Nephron progenitor cell (in vitro differentiated cells): ENCODE measurements at regions not wholly inside any gene's neighbourhood (a gene's known extent, or its start where the extent isn't known, plus 50 kb on each side); places are given as distances from the start of the nearest gene placed in this dataset.

ENCODE experiments used
- DNase-seq: peaks from one replicate; pipeline ENCODE4 v3.0.0; 2021
- H3K27ac Mint-ChIP-seq: 2 replicates; pipeline ENCODE4 v1.8.0; 2021; ENCODE audit warnings: mild to moderate bottlenecking, moderate library complexity, mixed read lengths
- H3K27me3 Mint-ChIP-seq: 2 replicates; pipeline ENCODE4 v1.8.0; 2021; ENCODE audit warnings: mild to moderate bottlenecking, low read depth, mixed read lengths; ENCODE audit not compliant: poor library complexity
- H3K36me3 Mint-ChIP-seq: 2 replicates; pipeline ENCODE4 v1.8.0; 2021; ENCODE audit warnings: low read depth, mixed read lengths
- H3K4me1 Mint-ChIP-seq: 2 replicates; pipeline ENCODE4 v1.8.0; 2021; ENCODE audit warnings: mixed read lengths
- H3K4me3 Mint-ChIP-seq: 2 replicates; pipeline ENCODE4 v1.8.0; 2021; ENCODE audit warnings: mild to moderate bottlenecking, moderate library complexity, mixed read lengths
- H3K9me3 Mint-ChIP-seq: 2 replicates; pipeline ENCODE4 v1.8.0; 2021; ENCODE audit warnings: mild to moderate bottlenecking, moderate library complexity, mixed read lengths
- TF ChIP-seq, protein P1 (sequence below): fragments of 200-600 bp; sonication (generic); IDR thresholded peaks from 2 replicates; pipeline ENCODE4 v1.5.0; 2021; ENCODE audit warnings: antibody characterized with exemption

DNA sequence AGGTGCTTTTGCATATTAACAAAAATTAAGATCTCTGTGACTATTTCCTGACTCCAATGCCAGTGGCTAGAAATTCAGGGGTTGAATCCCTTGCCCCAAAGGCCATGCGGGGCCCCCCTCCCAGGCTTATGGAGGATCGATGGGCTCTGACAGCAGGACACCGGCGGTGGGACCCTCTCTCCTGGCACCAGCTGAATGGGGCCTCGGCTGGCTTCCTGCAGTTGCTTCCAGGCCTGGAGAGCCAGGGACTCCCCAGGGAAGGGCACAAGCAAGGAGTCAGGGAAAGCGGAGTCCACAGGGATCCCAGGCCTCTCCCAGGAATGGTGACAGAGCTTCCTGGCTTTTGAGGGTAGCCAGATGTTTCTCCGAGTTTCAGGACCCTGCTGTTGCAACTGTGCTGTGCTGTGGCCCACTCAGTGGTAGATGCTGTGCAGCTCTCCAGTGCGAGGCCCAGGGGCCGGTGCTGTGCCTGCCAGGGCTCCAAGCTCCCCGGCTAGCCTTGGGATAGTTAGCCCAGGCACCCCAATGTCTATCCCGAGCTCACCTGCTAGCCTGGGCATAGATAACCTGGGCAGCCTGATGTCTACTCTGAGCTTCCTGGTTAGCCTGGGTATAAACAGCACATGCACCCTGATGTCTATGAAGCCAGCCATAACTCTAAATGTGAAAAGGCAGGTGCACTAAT lies 372.6 kb downstream of the SHANK2 start:
- no peak for DNase-seq
- Mint-ChIP-seq H3K27me3 (peaks cover 10% of the 10 kb centered on the region), H3K9me3 (no peaks in the 10 kb centered on the region), H3K4me1 (peaks cover 30% of the 10 kb centered on the region), H3K4me3 (no peak overlapping the region), H3K27ac (no peak overlapping the region), H3K36me3 (no peaks in the 10 kb centered on the region)
- TF ChIP-seq, protein P1, sequence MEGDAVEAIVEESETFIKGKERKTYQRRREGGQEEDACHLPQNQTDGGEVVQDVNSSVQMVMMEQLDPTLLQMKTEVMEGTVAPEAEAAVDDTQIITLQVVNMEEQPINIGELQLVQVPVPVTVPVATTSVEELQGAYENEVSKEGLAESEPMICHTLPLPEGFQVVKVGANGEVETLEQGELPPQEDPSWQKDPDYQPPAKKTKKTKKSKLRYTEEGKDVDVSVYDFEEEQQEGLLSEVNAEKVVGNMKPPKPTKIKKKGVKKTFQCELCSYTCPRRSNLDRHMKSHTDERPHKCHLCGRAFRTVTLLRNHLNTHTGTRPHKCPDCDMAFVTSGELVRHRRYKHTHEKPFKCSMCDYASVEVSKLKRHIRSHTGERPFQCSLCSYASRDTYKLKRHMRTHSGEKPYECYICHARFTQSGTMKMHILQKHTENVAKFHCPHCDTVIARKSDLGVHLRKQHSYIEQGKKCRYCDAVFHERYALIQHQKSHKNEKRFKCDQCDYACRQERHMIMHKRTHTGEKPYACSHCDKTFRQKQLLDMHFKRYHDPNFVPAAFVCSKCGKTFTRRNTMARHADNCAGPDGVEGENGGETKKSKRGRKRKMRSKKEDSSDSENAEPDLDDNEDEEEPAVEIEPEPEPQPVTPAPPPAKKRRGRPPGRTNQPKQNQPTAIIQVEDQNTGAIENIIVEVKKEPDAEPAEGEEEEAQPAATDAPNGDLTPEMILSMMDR: no peak

DNA sequence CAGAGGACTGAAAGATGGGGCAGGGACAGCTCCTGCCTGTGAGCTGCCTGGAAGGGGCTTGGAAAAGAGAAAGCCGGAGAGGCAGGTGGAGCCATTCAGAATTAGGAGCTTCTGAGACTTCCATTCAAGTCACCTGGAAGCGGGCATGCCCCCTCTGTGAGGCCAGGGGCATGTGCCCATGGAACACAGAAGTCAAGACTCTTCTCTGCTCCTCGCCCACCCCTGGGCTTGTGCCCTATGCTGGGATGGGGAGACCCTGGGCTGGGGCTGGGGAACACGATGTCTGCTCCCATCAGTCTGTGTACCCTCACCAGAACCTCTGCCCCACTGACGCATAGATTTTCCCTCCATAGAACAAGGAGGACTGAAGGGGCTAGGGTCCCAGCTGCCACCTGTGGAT lies 372.0 kb downstream of the SHANK2 start:
- Mint-ChIP-seq H3K36me3 (no peaks in the 10 kb centered on the region), H3K27me3 (peaks cover 10% of the 10 kb centered on the region), H3K4me1 (peaks cover 34% of the 10 kb centered on the region), H3K9me3 (no peaks in the 10 kb centered on the region), H3K4me3 (no peak overlapping the region), H3K27ac (no peak overlapping the region)
- TF ChIP-seq, protein P1: no peak
- no peak for DNase-seq

DNA sequence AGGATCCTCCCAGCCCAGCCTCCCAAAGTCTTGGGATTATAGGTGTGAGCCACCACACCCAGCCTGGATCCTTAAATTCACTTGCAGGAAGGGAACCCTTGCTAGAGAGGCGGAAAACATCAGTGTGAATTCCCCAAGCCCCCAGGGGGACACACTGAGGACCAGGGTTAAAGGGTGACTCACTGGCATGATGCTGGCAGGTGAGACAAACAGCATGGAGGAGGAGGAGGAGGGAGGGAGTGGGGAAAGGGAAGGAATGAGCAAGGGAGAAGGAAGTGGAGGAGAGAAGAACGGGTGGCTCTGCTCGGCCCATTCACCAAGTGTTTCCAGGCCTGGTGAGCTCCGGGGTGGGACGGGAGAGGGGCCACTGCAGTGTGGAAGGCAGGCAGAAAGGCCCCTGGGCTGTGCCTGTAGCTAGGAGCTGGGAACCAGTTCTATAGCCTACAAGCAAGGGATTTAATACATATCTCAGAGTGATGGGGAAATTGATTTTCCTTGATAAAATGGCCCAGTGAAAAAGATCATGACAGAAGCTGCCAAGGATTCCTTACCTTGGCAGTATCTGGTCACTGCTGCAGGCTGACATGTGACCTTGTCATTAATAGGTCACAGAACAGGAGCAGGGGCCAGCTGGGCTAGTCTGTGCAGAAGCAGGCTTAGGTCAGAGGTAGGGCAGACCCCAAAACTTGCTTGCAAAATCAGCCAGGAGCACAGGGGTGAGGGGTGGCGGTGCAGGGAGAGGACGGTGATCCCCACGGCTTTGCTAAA lies 370.2 kb downstream of the SHANK2 start:
- TF ChIP-seq, protein P1: no peak
- Mint-ChIP-seq H3K27ac (no peak overlapping the region), H3K9me3 (no peaks in the 10 kb centered on the region), H3K27me3 (peaks cover 10% of the 10 kb centered on the region), H3K4me3 (no peak overlapping the region), H3K36me3 (no peaks in the 10 kb centered on the region), H3K4me1 (peaks cover 45% of the 10 kb centered on the region)
- no peak for DNase-seq

DNA sequence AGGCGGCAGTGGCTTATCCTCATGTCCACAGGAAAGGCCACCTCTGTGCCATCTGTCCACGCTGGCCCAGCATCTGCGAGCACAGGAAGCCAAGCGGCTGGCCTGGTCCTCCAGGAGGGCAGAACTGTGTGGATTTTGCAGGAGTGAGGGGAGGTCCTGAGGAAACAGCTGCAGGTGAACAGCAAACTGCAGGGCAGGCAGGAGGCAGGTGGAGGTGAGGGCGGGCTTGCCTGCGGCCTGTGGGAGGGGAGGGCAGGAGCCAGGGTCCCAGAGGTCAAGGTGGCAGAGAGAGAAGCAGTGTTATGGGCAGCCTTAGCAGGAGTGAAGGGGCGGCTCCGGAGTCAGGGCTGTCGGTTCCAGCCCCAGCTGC lies 369.7 kb downstream of the SHANK2 start:
- no peak for DNase-seq
- Mint-ChIP-seq H3K27ac (no peak overlapping the region), H3K36me3 (no peaks in the 10 kb centered on the region), H3K4me1 (peaks cover 39% of the 10 kb centered on the region), H3K4me3 (no peak overlapping the region), H3K9me3 (no peaks in the 10 kb centered on the region), H3K27me3 (peaks cover 13% of the 10 kb centered on the region)
- TF ChIP-seq, protein P1: no peak

DNA sequence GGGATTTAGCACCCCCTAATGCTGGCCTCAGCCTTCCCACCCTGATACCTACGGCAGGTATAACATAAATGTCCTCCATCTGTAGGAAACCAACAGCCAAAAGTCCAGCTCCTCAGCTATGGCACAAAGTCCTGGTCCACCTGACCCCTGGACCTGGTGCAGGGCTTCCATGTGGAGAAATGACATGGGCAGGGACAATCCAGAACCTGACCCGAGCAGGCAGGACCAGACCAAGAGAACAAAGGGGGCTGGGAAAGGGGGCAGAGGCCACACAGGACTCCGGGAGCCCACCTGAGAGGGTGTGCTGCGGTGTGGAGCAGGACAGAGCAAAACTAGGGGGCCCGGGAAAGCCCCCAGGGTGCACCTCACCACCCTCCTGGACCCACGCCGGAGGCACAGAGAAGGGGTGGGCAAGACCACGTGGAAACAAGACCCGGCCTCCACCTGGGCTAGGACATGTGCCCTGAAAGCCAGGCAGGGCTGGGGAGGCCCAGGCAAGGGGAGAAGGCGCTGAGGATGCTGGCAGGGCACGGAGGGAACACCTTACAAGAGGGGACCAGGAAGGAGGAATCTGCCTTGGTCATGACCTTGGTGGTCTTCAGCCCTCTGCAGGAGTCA lies 368.9 kb downstream of the SHANK2 start:
- no peak for DNase-seq
- Mint-ChIP-seq H3K4me3 (no peak overlapping the region), H3K36me3 (no peaks in the 10 kb centered on the region), H3K27ac (no peak overlapping the region), H3K9me3 (peaks cover 7% of the 10 kb centered on the region), H3K27me3 (peaks cover 13% of the 10 kb centered on the region), H3K4me1 (peaks cover 36% of the 10 kb centered on the region)
- TF ChIP-seq, protein P1: no peak
